22Rv1 (cell line): ENCODE measurements at regions not wholly inside any gene's neighbourhood (a gene's known extent, or its start where the extent isn't known, plus 50 kb on each side); places are given as distances from the start of the nearest gene placed in this dataset.

Experiments used
- H3K27ac ChIP-seq: fragments of 450-650 bp; 2 replicates; pipeline ENCODE4 v1.5.1; 2017
- CTCF ChIP-seq: fragments of 450-650 bp; IDR thresholded peaks from 2 replicates; pipeline ENCODE4 v1.5.1; 2017; ENCODE audit warnings: mild to moderate bottlenecking
- ZFX ChIP-seq: fragments of 450-650 bp; IDR thresholded peaks from 2 replicates; pipeline ENCODE4 v1.6.1; 2017; ENCODE audit warnings: antibody characterized with exemption, borderline replicate concordance

GRCh38 chr6:71137973-71138372 is 150.6 kb upstream of the OGFRL1 start:
- H3K27ac ChIP-seq = no peak overlapping the region
- no peak for TF ChIP-seq CTCF
- TF ChIP-seq ZFX = no peak

- no peak overlapping the region for H3K27ac ChIP-seq
- no peak for TF ChIP-seq ZFX
- no peak for TF ChIP-seq CTCF
Observed at GRCh38 chr6:71138376-71138775, 150.2 kb upstream of the OGFRL1 start.

- no peak for TF ChIP-seq CTCF
- no peak for TF ChIP-seq ZFX
- no peak overlapping the region for H3K27ac ChIP-seq
Observed at GRCh38 chr6:71139249-71139648, 149.4 kb upstream of the OGFRL1 start.

GRCh38 chr6:71153755-71154325 is 134.8 kb upstream of the OGFRL1 start:
- TF ChIP-seq CTCF (no peak), ZFX (no peak)

GRCh38 chr6:71157345-71157744 is 131.3 kb upstream of the OGFRL1 start:
- H3K27ac ChIP-seq = no peak overlapping the region
- no peak for TF ChIP-seq ZFX
- no peak for TF ChIP-seq CTCF

More at GRCh38 chr6:71153755-71154325, 134.8 kb upstream of the OGFRL1 start:
- H3K27ac ChIP-seq = no peak overlapping the region

GRCh38 chr6:71164890-71165289 is 123.7 kb upstream of the OGFRL1 start:
- no peak overlapping the region for H3K27ac ChIP-seq
- no peak for TF ChIP-seq ZFX

GRCh38 chr6:71168233-71168765 is 120.3 kb upstream of the OGFRL1 start:
- TF ChIP-seq CTCF (no peak), ZFX (no peak)
- no peak overlapping the region for H3K27ac ChIP-seq
